HG02852 (cell line): ENCODE measurements at regions not wholly inside any gene's neighbourhood (a gene's known extent, or its start where the extent isn't known, plus 50 kb on each side); places are given as distances from the start of the nearest gene placed in this dataset.
A peak's percentile ranks its signal among the peaks of the same experiment; 100 is the strongest.
"Not testable (repeated sequence)": the region's sequence is repeated elsewhere in the genome, so short reads cannot be mapped to it uniquely, and the experiment has no call there.

Experiments used
- ATAC-seq: cut with Tn5 transposase; IDR thresholded peaks from one replicate; pipeline ENCODE4 v1.9.1; 2021; ENCODE audit warnings: mild to moderate bottlenecking, moderate library complexity; ENCODE audit not compliant: unreplicated experiment

GRCh38 chr7:97234494-97234893 lies 117.0 kb downstream of the SDHAF3 start:
- not testable (repeated sequence) for ATAC-seq

- ATAC-seq, result no peak
These were observed 128.8 kb downstream of the SDHAF3 start for GRCh38 chr7:97246317-97246716.

GRCh38 chr7:97258187-97258586 lies 140.7 kb downstream of the SDHAF3 start:
- ATAC-seq, result not testable (repeated sequence)

GRCh38 chr7:97269741-97270140 lies 152.2 kb downstream of the SDHAF3 start:
- no peak for ATAC-seq

DNA sequence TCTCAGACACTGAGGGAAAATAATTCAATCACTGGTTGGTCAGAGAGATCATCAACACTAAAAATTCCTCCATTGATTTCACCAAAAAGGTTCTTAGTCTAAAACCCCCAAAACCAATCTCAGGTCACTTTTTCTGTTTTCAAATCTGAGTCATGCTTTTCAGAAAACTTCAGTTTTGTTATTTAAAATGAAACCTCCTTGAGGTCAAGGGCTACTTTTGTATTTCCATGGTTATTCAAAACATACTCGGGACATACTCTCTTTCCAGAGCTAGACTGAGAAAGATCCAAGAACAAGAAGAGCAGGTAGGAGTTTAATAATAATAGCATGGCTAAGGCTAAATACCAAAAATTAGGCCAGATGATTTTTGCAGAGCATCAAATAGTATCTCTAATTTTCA lies 152.8 kb downstream of the SDHAF3 start:
- no peak for ATAC-seq

GRCh38 chr7:97271619-97272018 lies 154.1 kb downstream of the SDHAF3 start:
- no peak for ATAC-seq

- ATAC-seq, result peak; percentile 87
These were observed 154.9 kb downstream of the SDHAF3 start for GRCh38 chr7:97272237-97272975.

DNA sequence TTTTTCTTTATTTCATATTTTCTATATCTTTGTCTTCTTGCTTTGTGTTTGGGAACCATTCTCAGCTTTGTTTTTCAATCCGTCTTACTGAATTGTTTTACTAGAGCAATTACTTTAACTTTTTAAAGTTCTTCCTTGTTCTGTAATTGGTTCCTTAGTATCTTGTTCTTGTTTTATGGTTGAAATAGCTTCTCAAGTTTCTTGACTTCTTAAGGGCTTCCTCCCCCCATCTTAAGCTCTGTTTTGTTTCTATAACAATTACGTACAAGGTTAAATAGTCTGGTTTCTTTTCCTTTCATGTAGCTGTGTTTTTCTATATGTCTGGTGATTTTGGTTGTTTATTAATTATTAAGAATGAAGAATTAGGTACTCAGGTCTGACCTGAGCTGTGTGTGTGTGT lies 158.0 kb downstream of the SDHAF3 start:
- no peak for ATAC-seq

DNA sequence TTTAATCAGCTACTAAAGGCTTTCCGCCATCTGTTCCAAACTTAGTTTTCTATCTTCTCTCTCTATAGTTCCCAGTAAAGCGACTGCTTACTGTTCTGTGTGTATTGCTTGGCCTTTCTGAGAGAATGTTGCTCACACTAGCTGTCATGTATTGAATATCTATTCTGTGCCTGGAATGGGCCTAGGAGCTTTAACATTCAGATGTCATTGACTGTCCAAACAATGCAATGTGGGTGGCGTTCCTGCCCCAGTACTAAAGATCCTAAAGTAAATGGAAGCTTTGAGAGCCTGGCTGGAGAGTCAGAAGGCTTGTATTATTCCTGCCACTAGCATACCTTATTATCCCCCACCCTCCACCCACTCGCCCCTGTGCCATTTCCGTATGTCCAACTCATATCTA lies 163.5 kb downstream of the SDHAF3 start:
- no peak for ATAC-seq

DNA sequence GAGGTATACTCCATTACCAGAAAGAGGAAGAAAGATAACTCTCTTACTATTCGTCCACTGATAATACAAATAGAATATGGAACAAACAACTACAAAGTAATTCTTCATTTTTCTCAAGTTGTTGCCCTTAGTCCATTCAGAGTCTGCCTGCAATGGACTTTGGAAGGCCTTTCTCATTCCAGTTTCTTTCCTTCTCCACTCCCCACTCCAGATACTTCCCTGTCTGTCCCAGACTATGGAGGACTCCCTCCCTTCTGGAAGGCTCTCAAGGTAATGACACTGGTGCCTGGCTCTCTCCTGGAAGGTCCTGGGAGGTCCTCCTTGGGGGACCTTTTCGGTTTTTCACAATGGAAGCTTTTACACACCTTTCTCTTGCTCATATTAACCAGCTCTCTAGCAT lies 167.8 kb downstream of the SDHAF3 start:
- no peak for ATAC-seq

DNA sequence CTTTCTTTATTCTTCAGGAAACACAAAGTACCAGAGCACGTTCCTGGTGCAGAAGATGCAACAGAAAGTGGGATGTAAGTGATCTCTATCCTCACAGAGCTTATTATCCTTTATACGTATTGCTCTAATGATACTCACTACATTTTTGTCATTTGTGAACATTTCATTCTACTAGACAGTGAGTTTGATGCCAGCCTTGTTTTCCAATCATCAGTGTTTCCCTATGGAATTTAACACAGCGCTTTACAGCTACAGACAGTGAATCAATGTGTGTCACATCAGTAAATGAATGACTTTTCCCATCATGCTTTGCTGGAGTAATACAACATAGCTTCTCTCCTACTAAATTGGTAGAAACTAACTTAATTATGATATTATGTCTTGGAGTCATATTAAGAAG lies 175.5 kb downstream of the SDHAF3 start:
- no peak for ATAC-seq

DNA sequence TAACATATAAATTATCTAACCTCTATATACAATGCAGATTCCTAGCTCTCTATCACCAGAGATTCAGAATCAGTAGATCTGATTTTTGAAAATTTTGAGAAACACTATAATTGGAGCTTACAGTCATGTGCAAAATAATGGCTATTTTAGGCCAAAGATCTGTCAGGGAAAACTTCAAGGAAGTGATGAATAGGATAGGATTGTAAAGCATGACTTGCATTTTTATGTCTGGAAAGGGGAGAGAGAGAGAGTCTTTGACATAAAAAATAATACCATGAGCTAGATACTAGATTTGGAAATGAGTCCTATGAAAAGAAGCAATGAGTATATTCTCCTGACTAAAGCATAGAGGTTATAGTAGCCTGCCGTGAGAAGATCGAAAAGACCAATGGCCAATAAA lies 181.1 kb downstream of the SDHAF3 start:
- no peak for ATAC-seq

GRCh38 chr7:97305589-97305988 lies 188.1 kb downstream of the SDHAF3 start:
- ATAC-seq, result no peak

DNA sequence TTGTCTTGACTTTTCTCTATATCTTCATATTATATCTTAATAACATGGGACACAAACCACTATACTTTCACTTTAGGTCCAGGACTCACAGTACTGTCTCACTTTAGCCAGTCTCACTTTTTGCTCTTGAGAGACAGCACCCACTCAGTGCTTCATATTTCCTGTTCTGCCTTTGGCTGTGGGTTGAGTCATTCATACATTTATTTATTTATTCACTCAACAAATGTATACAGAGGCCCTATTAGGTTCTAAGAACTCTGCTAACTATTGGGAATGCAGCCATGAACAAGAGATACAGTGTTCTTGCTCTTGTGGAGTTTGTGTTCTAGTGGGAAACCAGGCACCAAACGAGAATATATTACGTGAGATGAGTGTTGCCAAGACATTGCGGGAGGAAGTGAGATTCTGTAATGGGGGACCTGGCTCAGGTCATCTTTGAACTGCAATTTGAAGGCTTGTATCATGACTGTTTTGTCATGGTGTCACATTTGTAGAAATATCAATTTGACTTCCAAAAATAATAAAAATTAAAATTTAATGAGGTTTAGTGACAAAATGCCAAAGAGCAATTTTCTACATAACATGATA lies 190.1 kb downstream of the SDHAF3 start:
- ATAC-seq, result no peak

DNA sequence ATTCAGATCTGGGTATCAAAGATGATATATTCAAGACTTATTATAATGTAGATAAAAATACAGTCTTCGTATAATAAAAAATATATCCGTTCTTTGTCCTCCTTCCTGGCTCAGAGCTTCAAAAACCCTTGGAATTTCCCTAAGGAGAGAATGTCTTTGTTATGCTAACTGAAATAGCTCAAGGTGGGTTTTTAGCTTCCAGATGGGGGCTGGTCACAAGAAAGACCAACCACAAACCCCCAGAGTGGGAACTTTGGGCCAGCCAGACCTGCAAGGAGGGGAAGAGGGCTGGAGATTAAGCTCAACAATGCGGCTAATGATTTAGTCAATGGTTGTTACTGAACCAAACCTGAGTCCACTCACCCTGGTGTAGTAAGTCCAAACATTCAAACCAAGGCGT lies 196.4 kb downstream of the SDHAF3 start:
- ATAC-seq, result no peak

DNA sequence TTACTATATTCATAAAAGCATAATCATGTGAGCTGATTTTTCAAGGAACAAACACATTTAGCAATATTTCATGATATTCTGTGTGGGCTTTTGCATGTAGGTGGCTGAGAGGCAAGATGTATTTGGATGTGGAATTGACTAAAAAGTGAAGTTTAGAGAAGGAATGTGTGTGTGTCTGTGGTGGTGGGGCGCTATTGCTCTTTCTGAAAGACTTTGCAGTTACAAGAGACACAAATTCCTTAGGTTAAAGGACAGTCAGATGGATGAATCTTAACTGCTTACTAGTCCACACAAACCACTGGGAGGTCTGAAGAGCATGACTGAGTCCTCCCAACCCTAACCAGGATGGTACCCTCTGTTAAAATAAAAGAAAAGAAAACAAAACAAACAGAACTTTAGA lies 200.1 kb downstream of the SDHAF3 start:
- ATAC-seq, result no peak

- ATAC-seq, result not testable (repeated sequence)
These were observed 212.4 kb downstream of the SDHAF3 start for GRCh38 chr7:97329871-97330270.

GRCh38 chr7:97337849-97338248 lies 220.4 kb downstream of the SDHAF3 start:
- ATAC-seq, result no peak

GRCh38 chr7:97342512-97342911 lies 225.0 kb downstream of the SDHAF3 start:
- ATAC-seq, result no peak

DNA sequence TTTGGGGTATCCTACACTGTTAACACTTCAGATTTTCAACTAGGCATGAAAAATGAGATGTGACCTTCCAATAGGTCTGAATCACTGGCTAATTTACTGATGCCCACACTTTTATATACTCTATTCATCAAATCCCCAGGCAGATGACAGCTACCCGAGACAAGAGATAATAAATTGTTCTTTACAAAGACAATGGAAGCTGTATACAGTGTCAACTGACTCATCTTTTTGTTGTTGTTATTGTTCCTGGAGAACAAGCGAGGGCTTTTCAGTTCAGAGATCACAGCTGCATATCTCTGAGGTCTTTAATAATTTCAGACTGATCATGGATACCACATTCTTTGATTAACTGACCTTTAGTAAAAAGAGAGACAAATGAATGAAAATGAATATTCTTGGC lies 228.9 kb downstream of the SDHAF3 start:
- no peak for ATAC-seq

DNA sequence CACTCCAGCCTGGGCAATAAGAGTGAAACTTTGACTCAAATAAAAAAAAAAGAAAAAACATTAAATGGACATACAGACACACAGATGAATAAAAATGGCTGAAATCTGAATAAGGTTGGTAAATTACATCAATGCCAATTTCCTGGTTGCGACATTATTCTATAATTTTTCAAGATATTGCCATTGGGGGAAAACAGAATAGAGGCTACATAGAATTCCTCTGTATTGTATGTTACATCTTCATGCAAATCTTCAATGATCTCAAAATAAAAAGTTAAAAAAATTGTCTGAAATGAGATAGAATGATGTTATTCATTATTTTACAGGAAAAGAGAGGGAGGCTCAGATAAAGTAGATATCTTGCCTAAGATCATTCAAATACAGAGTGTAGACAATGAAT lies 234.0 kb downstream of the SDHAF3 start:
- ATAC-seq, result no peak

- no peak for ATAC-seq
These were observed 240.0 kb downstream of the SDHAF3 start for GRCh38 chr7:97357459-97357858.

DNA sequence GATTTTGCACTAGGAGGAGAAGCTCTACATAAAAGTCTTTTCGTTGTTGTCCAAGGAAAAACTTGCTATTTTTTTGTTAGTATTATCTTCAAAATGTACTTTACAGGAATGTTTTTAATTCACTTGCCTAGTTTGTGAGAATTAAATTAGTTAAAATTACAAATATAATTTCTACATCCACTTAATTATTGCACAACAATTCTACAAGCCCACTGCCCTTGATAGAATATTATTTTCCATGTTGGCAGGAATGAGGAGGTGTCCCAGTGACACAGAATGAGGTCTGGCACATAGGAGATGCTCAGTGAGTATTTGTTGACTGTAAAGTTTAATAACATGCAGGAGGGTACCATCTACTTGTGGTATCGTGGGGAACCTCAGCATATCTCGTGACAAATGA lies 255.4 kb downstream of the SDHAF3 start:
- ATAC-seq, result no peak
